Subcutaneous abdominal adipose tissue (tissue), 5 donors: ENCODE measurements at regions not wholly inside any gene's neighbourhood (a gene's known extent, or its start where the extent isn't known, plus 50 kb on each side); places are given as distances from the start of the nearest gene placed in this dataset.

ENCODE experiments used
- H3K27ac ChIP-seq: one replicate; pipeline ENCODE4 v1.7.0; 2013; ENCODE audit warnings: low read depth, mild to moderate bottlenecking, inconsistent platforms, low read length, moderate library complexity
- H3K27me3 ChIP-seq, 5 donors: one replicate each; pipeline ENCODE4 v1.7.0; 2013; ENCODE audit warnings: low read length in 5 of 5, inconsistent platforms in 1 of 5; ENCODE audit not compliant: control insufficient read depth in 5 of 5, insufficient read depth in 4 of 5
- H3K36me3 ChIP-seq, 5 donors: one replicate each; pipeline ENCODE4 v1.7.0; 2013; ENCODE audit warnings: low read length in 5 of 5; ENCODE audit not compliant: control insufficient read depth in 5 of 5, insufficient read depth in 5 of 5
- H3K4me1 ChIP-seq, 5 donors: one replicate each; pipeline ENCODE4 v1.7.0; 2013; ENCODE audit warnings: low read length in 5 of 5, mild to moderate bottlenecking in 3 of 5, moderate library complexity in 1 of 5; ENCODE audit not compliant: control insufficient read depth in 5 of 5, insufficient read depth in 5 of 5
- H3K4me3 ChIP-seq, 5 donors: one replicate each; pipeline ENCODE4 v1.7.0; 2013; ENCODE audit warnings: low read length in 5 of 5, low read depth in 1 of 5
- H3K9ac ChIP-seq, 5 donors: one replicate each; pipeline ENCODE4 v1.7.0; 2013; ENCODE audit warnings: low read length in 5 of 5, mild to moderate bottlenecking in 4 of 5, moderate library complexity in 3 of 5
- H3K9me3 ChIP-seq, 5 donors: one replicate each; pipeline ENCODE4 v1.7.0; 2013; ENCODE audit warnings: low read length in 5 of 5; ENCODE audit not compliant: control insufficient read depth in 5 of 5
- donor health status: healthy.
- donor health status: healthy.
- donor health status: healthy.
- donor health status: healthy.
- donor health status: healthy.

- Histone ChIP-seq H3K36me3 (no peaks in the 10 kb centered on the region), H3K27me3 (no peaks in the 10 kb centered on the region), H3K9me3 (peaks cover 0 to 5% (median 3%) of the 10 kb centered on the region in 5 donors)
Measured at GRCh38 chr12:97767347-97767746, 304.7 kb downstream of the RMST start.

GRCh38 chr12:97778111-97778510 lies 315.5 kb downstream of the RMST start:
- Histone ChIP-seq H3K9ac (no peak overlapping the region), H3K27ac (no peak overlapping the region), H3K27me3 (no peaks in the 10 kb centered on the region), H3K4me3 (no peak overlapping the region), H3K9me3 (peaks cover 0 to 4% (median 4%) of the 10 kb centered on the region in 5 donors), H3K36me3 (no peaks in the 10 kb centered on the region), H3K4me1 (no peaks in the 10 kb centered on the region)

More at GRCh38 chr12:97767347-97767746, 304.7 kb downstream of the RMST start:
- Histone ChIP-seq H3K4me3 (no peak overlapping the region), H3K4me1 (no peaks in the 10 kb centered on the region), H3K9ac (no peak overlapping the region), H3K27ac (no peak overlapping the region)

DNA sequence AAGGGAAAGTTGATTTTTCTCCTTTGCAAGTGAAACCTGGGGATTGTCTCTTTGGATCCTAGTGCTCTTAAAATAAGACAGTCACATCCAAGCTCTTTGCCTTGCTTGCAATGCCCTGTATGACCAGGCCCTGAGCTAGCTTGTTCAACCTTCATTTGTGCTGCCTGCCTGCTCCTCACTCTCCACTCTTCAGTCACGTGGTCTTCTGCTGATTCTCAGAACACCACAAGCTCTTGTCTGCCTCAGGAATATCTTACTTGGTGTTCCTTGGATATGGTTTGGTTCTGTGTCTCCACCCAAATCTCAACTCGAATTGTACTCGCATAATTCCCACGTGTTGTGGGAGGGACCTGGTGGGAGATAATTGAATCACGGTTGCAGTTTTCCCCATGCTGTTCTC lies 318.7 kb downstream of the RMST start:
- Histone ChIP-seq H3K36me3 (no peaks in the 10 kb centered on the region), H3K4me1 (no peaks in the 10 kb centered on the region), H3K4me3 (no peak overlapping the region), H3K9ac (no peak overlapping the region), H3K27me3 (no peaks in the 10 kb centered on the region), H3K9me3 (peaks cover 0 to 4% (median 0%) of the 10 kb centered on the region in 5 donors), H3K27ac (no peak overlapping the region)

GRCh38 chr12:97784904-97785303 lies 322.3 kb downstream of the RMST start:
- H3K9me3 ChIP-seq, result peaks cover 0 to 4% (median 0%) of the 10 kb centered on the region in 5 donors
- H3K4me3 ChIP-seq, result no peak overlapping the region
- no peaks in the 10 kb centered on the region for H3K4me1 ChIP-seq
- no peak overlapping the region for H3K27ac ChIP-seq
- no peak overlapping the region for H3K9ac ChIP-seq
- H3K36me3 ChIP-seq, result no peaks in the 10 kb centered on the region
- no peaks in the 10 kb centered on the region for H3K27me3 ChIP-seq

DNA sequence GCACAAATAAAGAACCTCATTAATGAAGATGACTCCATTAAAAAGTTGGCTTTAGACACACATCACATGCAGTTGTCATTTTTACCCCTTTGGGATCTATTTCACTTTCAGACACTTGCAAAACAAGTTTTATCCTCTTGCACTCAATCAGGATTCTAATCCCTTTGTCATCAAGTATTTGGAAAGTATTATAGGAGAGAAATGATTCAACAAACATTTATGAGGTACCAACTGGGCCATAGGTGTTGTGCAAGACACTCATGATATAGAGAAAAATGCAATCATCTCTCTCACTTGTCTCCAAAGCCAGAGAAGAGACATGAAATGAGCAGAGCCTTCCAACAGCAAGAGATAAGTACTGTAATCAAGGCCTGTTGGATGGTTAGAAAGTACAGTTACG lies 327.7 kb downstream of the RMST start:
- no peak overlapping the region for H3K4me3 ChIP-seq

DNA sequence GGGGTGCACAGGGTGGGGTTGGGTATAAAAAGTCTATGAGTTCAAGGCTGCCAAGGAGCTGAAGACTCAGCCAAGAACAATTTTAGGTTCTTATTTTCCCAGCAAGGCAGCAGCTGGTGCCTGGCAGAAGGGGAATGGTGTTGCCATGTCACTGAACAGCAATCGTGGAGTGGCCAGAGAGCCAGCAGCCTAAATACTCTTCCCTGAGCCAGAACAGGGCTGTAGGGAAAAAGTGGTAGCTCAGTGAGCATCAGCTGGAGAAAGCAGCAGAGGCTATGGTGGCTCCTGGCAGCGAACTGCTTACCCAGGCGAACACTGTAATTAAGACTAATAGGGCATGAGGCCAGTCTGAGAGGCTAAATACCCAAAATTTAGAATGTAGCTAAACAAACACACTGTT lies 334.9 kb downstream of the RMST start:
- H3K9ac ChIP-seq, result no peak overlapping the region
- H3K36me3 ChIP-seq, result no peaks in the 10 kb centered on the region
- H3K27me3 ChIP-seq, result no peaks in the 10 kb centered on the region
- H3K4me3 ChIP-seq, result no peak overlapping the region
- H3K4me1 ChIP-seq, result no peaks in the 10 kb centered on the region
- H3K27ac ChIP-seq, result no peak overlapping the region
- peaks cover 0 to 7% (median 0%) of the 10 kb centered on the region in 5 donors for H3K9me3 ChIP-seq

More for the DNA sequence above, 327.7 kb downstream of the RMST start:
- Histone ChIP-seq H3K27me3 (no peaks in the 10 kb centered on the region), H3K9ac (no peak overlapping the region), H3K27ac (no peak overlapping the region), H3K9me3 (peaks cover 0 to 16% (median 10%) of the 10 kb centered on the region in 5 donors), H3K36me3 (no peaks in the 10 kb centered on the region), H3K4me1 (no peaks in the 10 kb centered on the region)

- Histone ChIP-seq H3K27ac (no peak overlapping the region), H3K9me3 (no peaks in the 10 kb centered on the region), H3K9ac (no peak overlapping the region), H3K36me3 (no peaks in the 10 kb centered on the region), H3K4me1 (no peaks in the 10 kb centered on the region), H3K4me3 (no peak overlapping the region), H3K27me3 (peaks cover 0 to 3% (median 0%) of the 10 kb centered on the region in 5 donors)
Measured at GRCh38 chr12:97800561-97800960, 338.0 kb downstream of the RMST start.

GRCh38 chr12:97801471-97802059 lies 339.0 kb downstream of the RMST start:
- Histone ChIP-seq H3K4me3 (no peak overlapping the region), H3K4me1 (no peaks in the 10 kb centered on the region), H3K9me3 (no peaks in the 10 kb centered on the region), H3K36me3 (no peaks in the 10 kb centered on the region), H3K27me3 (peaks cover 0 to 3% (median 0%) of the 10 kb centered on the region in 5 donors), H3K27ac (no peak overlapping the region), H3K9ac (no peak overlapping the region)

DNA sequence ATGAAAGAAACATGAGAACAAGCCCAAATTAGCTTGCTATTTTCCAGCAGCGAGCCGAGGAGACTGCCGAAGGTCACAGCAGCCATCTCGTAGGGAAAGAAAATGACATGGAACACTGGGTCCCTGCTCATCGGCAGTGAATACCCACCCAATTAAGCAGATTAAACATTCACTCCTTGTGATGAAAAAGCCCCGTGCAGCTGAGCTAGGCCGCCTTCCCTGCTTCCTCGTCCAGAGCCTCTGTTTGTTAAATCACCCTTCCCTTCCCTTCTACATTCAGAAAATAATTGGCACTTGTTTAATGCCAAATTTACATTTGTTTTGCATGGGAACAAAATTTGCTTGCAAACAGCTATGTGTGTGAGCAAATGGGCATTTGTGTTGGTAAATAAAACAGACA lies 342.5 kb downstream of the RMST start:
- Histone ChIP-seq H3K9ac (no peak overlapping the region), H3K27me3 (peaks cover 0 to 3% (median 0%) of the 10 kb centered on the region in 5 donors), H3K4me3 (no peak overlapping the region), H3K36me3 (no peaks in the 10 kb centered on the region), H3K4me1 (no peaks in the 10 kb centered on the region), H3K27ac (no peak overlapping the region), H3K9me3 (no peaks in the 10 kb centered on the region)

GRCh38 chr12:97813301-97813700 lies 350.7 kb downstream of the RMST start:
- Histone ChIP-seq H3K27ac (no peak overlapping the region), H3K36me3 (no peaks in the 10 kb centered on the region), H3K4me1 (no peaks in the 10 kb centered on the region), H3K4me3 (no peak overlapping the region), H3K27me3 (no peaks in the 10 kb centered on the region), H3K9ac (no peak overlapping the region), H3K9me3 (no peaks in the 10 kb centered on the region)
